Peyer's patch (tissue), 4 donors: ENCODE measurements at regions not wholly inside any gene's neighbourhood (a gene's known extent, or its start where the extent isn't known, plus 50 kb on each side); places are given as distances from the start of the nearest gene placed in this dataset.

Source experiments
- CTCF ChIP-seq, 6 experiments: fragments of 450-650 bp in 4 of 6; fragments of 200-600 bp in 2 of 6; sonication (generic) in 1 of 6; IDR thresholded peaks; one replicate each; pipeline ENCODE4 v1.5.1; 2017 to 2019; ENCODE audit warnings: antibody characterized with exemption in 6 of 6, mild to moderate bottlenecking in 3 of 6, moderate library complexity in 1 of 6
- POLR2A ChIP-seq, 2 donors: fragments of 450-650 bp; IDR thresholded peaks; one replicate each; pipeline ENCODE4 v1.5.1; 2017; ENCODE audit warnings: antibody characterized with exemption in 2 of 2, mild to moderate bottlenecking in 2 of 2, moderate library complexity in 2 of 2

- no peak for TF ChIP-seq CTCF (IDR thresholded peaks at IDR 0.05)
- TF ChIP-seq POLR2A (IDR thresholded peaks at IDR 0.05), result no peak
These were observed 119.2 kb downstream of the TM2D1 start for GRCh38 chr1:61605607-61606321.
